HG02885 (cell line): ENCODE measurements at regions not wholly inside any gene's neighbourhood (a gene's known extent, or its start where the extent isn't known, plus 50 kb on each side); places are given as distances from the start of the nearest gene placed in this dataset.
"Not testable (repeated sequence)": the region's sequence is repeated elsewhere in the genome, so short reads cannot be mapped to it uniquely, and the experiment has no call there.

Experiments
- ATAC-seq: cut with Tn5 transposase; IDR thresholded peaks from one replicate; pipeline ENCODE4 v1.9.1; 2021; ENCODE audit warnings: mild to moderate bottlenecking; ENCODE audit not compliant: unreplicated experiment, poor library complexity

GRCh38 chr3:107909583-107909982, 181.2 kb downstream of the CD47 start:
- ATAC-seq = not testable (repeated sequence)

GRCh38 chr3:107907996-107908395, 182.8 kb downstream of the CD47 start:
- ATAC-seq = no peak

GRCh38 chr3:107904536-107905066, 186.2 kb downstream of the CD47 start:
- no peak for ATAC-seq

- ATAC-seq = no peak
These were observed 190.7 kb downstream of the CD47 start for GRCh38 chr3:107899990-107900651.

- no peak for ATAC-seq
These were observed 193.3 kb downstream of the CD47 start for GRCh38 chr3:107897471-107898061.

GRCh38 chr3:107894998-107895397, 195.8 kb downstream of the CD47 start:
- ATAC-seq = no peak

- ATAC-seq = no peak
These were observed 197.7 kb downstream of the CD47 start for GRCh38 chr3:107892955-107893624.

GRCh38 chr3:107884719-107885460, 205.9 kb downstream of the CD47 start:
- ATAC-seq = no peak

GRCh38 chr3:107884028-107884427, 206.8 kb downstream of the CD47 start:
- no peak for ATAC-seq

- no peak for ATAC-seq
These were observed 207.9 kb downstream of the CD47 start for GRCh38 chr3:107882881-107883280.

GRCh38 chr3:107882261-107882660, 208.6 kb downstream of the CD47 start:
- no peak for ATAC-seq

- ATAC-seq = no peak
These were observed 209.3 kb downstream of the CD47 start for GRCh38 chr3:107881509-107881908.

- no peak for ATAC-seq
These were observed 210.1 kb downstream of the CD47 start for GRCh38 chr3:107880702-107881101.

- ATAC-seq = no peak
These were observed 212.9 kb downstream of the CD47 start for GRCh38 chr3:107877936-107878335.

- ATAC-seq = no peak
These were observed 219.7 kb downstream of the CD47 start for GRCh38 chr3:107870943-107871638.

- ATAC-seq = no peak
These were observed 220.7 kb downstream of the CD47 start for GRCh38 chr3:107870096-107870495.

- no peak for ATAC-seq
These were observed 222.4 kb downstream of the CD47 start for GRCh38 chr3:107868449-107868848.

- ATAC-seq = peak; percentile 93
These were observed 228.9 kb downstream of the CD47 start for GRCh38 chr3:107861904-107862303.

GRCh38 chr3:107861422-107861821, 229.4 kb downstream of the CD47 start:
- ATAC-seq = no peak
